Activated CD8-positive, alpha-beta T cell treated with anti-CD3 and anti-CD28 coated beads for 36 hours (primary cell): ENCODE measurements at regions not wholly inside any gene's neighbourhood (a gene's known extent, or its start where the extent isn't known, plus 50 kb on each side); places are given as distances from the start of the nearest gene placed in this dataset.

Source experiments
- ATAC-seq: fragments of 200-7000 bp; cut with Tn5 transposase; one replicate; pipeline ENCODE4 v1.10.0; 2021; ENCODE audit warnings: mild to moderate bottlenecking, moderate library complexity
- CTCF ChIA-PET: fragments of 350-600 bp; sonication (Branson Sonifier 250); formaldehyde crosslinking; loops from one replicate; lab custom pipeline; 2021; ENCODE audit warnings: antibody characterized with exemption; lab: Charles Lee
- POLR2A ChIA-PET: fragments of 350-600 bp; sonication (Branson Sonifier 250); formaldehyde crosslinking; loops from one replicate; lab custom pipeline; 2021; ENCODE audit warnings: antibody characterized with exemption; lab: Charles Lee
- DNase-seq: peaks from one replicate; pipeline ENCODE4 v3.0.0-alpha.2; 2020
- H3K27ac Mint-ChIP-seq: one replicate; pipeline ENCODE4 v1.8.0; 2021; ENCODE audit warnings: mild to moderate bottlenecking, mixed read lengths
- H3K27me3 Mint-ChIP-seq: one replicate; pipeline ENCODE4 v1.8.0; 2021; ENCODE audit warnings: mixed read lengths
- H3K36me3 Mint-ChIP-seq: one replicate; pipeline ENCODE4 v1.8.0; 2021; ENCODE audit warnings: low read depth, mixed read lengths
- H3K4me1 Mint-ChIP-seq: one replicate; pipeline ENCODE4 v1.8.0; 2021; ENCODE audit warnings: low read depth, mixed read lengths
- H3K4me3 Mint-ChIP-seq: one replicate; pipeline ENCODE4 v1.8.0; 2021; ENCODE audit warnings: mild to moderate bottlenecking, moderate library complexity, mixed read lengths
- H3K9me3 Mint-ChIP-seq: one replicate; pipeline ENCODE4 v1.8.0; 2021; ENCODE audit warnings: mixed read lengths
- intact Hi-C: fragments of 100-400 bp; cut with micrococcal nuclease; formaldehyde crosslinking; loops from one replicate; pipeline ENCODE4 v1.10.0; 2022
- TF ChIP-seq, protein P1 (sequence below): fragments of 200-600 bp; IDR thresholded peaks from one replicate; pipeline ENCODE4 v1.8.0; 2022; ENCODE audit warnings: antibody characterized with exemption, mild to moderate bottlenecking

DNA sequence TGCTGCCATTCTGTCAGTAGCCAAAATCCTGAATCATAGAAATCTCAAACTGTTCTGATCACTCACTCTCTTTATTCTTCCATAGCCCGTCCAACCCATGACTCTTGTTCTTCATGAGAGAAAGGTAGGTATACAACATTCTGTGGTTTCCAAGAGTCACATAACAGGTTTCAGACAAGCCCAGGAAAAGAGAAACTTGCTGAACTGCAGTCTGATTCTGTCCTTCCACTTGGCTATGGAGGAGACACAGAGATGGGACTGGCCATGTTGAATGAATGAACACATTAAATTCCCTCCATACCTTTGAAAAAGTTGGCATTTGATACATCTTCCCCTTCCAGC, 880.2 kb upstream of the CELF4 start:
- no peak for DNase-seq
- peaks cover 2% of the 10 kb centered on the region for H3K27me3 Mint-ChIP-seq
- CTCF ChIA-PET, result no interaction called here

DNA sequence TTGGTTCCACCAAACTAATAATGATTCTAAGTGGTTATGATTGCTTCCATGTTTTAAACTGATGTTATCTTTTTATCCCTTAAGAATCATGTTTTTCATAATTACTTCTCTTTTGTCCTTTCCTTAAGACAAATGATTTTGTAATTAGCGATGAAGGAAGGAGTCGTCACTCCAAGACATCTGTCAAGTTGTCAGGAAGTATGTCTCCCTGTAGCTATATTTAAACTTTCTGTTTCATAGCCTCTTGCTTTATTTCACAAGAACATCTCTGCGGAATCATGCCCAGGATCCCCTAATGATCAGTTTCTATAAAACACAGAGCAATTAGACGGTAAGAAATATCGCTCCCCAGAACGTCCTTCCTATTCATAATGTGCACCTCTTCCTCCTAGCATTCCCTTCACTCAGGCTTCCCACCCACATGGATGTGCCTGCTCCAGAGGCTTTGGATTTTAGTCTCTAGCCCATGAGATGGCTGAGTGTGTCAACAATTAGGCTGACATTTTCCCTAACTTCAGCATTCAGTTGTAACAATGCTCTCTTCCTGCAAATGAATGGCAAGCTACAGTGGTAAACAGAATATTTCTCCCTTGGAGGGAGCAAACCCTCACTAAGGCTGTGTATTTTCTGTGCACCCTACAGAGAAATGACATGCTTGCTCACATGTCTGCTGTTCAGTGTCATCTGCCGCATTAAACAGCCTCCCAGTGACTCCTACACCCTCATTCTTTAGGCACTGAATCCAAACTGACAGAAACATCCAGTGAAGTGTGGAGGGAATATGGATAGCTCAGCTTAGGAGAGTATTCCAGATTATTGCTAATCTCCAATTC, 879.6 kb upstream of the CELF4 start:
- CTCF ChIA-PET, result no interaction called here
- POLR2A ChIA-PET, result no interaction called here
- H3K27ac Mint-ChIP-seq, result no peak overlapping the region

More for the DNA sequence above, 880.2 kb upstream of the CELF4 start:
- Mint-ChIP-seq H3K4me3 (no peak overlapping the region), H3K27ac (no peak overlapping the region), H3K4me1 (no peaks in the 10 kb centered on the region), H3K9me3 (no peaks in the 10 kb centered on the region), H3K36me3 (no peaks in the 10 kb centered on the region)
- POLR2A ChIA-PET, result no interaction called here
- no peak for ATAC-seq
- TF ChIP-seq, protein P1, sequence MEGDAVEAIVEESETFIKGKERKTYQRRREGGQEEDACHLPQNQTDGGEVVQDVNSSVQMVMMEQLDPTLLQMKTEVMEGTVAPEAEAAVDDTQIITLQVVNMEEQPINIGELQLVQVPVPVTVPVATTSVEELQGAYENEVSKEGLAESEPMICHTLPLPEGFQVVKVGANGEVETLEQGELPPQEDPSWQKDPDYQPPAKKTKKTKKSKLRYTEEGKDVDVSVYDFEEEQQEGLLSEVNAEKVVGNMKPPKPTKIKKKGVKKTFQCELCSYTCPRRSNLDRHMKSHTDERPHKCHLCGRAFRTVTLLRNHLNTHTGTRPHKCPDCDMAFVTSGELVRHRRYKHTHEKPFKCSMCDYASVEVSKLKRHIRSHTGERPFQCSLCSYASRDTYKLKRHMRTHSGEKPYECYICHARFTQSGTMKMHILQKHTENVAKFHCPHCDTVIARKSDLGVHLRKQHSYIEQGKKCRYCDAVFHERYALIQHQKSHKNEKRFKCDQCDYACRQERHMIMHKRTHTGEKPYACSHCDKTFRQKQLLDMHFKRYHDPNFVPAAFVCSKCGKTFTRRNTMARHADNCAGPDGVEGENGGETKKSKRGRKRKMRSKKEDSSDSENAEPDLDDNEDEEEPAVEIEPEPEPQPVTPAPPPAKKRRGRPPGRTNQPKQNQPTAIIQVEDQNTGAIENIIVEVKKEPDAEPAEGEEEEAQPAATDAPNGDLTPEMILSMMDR, result no peak
- intact Hi-C loops, result no loop called here

DNA sequence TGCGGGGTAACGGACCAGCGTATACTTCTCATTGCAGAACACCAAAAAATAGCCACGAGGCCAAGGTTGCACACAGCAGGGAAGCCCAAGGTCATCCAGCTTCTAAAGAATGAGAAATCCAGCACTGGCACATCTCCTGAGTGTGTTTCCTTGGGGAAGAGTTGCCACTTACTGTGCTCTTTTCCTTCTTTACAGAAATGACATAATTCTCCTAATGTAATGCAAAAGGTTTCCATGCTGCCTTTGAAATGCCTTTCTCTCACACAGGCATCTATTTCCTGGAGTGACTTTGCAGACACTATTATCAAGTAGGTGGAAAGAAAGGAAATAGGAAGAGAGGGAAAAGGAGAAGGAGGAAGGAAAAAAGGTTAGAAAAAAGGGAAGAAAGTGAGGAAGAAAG, 862.1 kb upstream of the CELF4 start:
- no peaks in the 10 kb centered on the region for H3K27me3 Mint-ChIP-seq
- H3K9me3 Mint-ChIP-seq, result no peaks in the 10 kb centered on the region
- intact Hi-C loops, result no loop called here
- POLR2A ChIA-PET, result no interaction called here
- TF ChIP-seq, protein P1, result no peak
- no peak overlapping the region for H3K4me3 Mint-ChIP-seq
- no peak for ATAC-seq
- no peaks in the 10 kb centered on the region for H3K4me1 Mint-ChIP-seq
- H3K27ac Mint-ChIP-seq, result no peak overlapping the region
- no peaks in the 10 kb centered on the region for H3K36me3 Mint-ChIP-seq
- DNase-seq, result no peak
- CTCF ChIA-PET, result no interaction called here

More for the DNA sequence above, 879.6 kb upstream of the CELF4 start:
- no peaks in the 10 kb centered on the region for H3K4me1 Mint-ChIP-seq
- no peaks in the 10 kb centered on the region for H3K36me3 Mint-ChIP-seq
- no peaks in the 10 kb centered on the region for H3K9me3 Mint-ChIP-seq
- H3K27me3 Mint-ChIP-seq, result peaks cover 2% of the 10 kb centered on the region
- intact Hi-C loops, result no loop called here
- no peak for DNase-seq
- no peak overlapping the region for H3K4me3 Mint-ChIP-seq
- TF ChIP-seq, protein P1, result no peak
- no peak for ATAC-seq

DNA sequence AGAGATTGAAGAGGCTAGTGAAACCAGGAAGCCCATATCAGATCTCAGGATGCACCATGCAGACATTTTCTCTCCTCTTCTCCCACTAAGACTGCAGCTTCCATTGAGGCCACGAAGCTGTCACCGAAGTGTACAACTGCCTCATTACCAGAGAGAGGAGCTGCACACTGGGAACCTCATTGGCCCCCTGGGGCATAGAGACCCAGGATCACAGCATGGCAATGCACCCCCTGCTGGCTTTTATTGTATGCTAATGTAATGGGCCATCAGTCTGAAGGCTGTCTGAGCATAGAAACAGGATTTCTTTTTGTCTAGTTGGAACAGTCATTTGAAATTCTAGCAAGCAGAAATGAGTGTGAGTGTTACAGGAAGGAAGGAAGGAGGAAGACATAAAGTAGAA, 861.6 kb upstream of the CELF4 start:
- no peaks in the 10 kb centered on the region for H3K4me1 Mint-ChIP-seq
- ChIA-PET POLR2A (no interaction called here), CTCF (no interaction called here)
- intact Hi-C loops, result no loop called here
- H3K27me3 Mint-ChIP-seq, result no peaks in the 10 kb centered on the region
- DNase-seq (peak; percentile 2), ATAC-seq (no peak)
- H3K27ac Mint-ChIP-seq, result no peak overlapping the region
- H3K9me3 Mint-ChIP-seq, result no peaks in the 10 kb centered on the region
- H3K4me3 Mint-ChIP-seq, result no peak overlapping the region
- H3K36me3 Mint-ChIP-seq, result no peaks in the 10 kb centered on the region
- TF ChIP-seq, protein P1, result no peak

DNA sequence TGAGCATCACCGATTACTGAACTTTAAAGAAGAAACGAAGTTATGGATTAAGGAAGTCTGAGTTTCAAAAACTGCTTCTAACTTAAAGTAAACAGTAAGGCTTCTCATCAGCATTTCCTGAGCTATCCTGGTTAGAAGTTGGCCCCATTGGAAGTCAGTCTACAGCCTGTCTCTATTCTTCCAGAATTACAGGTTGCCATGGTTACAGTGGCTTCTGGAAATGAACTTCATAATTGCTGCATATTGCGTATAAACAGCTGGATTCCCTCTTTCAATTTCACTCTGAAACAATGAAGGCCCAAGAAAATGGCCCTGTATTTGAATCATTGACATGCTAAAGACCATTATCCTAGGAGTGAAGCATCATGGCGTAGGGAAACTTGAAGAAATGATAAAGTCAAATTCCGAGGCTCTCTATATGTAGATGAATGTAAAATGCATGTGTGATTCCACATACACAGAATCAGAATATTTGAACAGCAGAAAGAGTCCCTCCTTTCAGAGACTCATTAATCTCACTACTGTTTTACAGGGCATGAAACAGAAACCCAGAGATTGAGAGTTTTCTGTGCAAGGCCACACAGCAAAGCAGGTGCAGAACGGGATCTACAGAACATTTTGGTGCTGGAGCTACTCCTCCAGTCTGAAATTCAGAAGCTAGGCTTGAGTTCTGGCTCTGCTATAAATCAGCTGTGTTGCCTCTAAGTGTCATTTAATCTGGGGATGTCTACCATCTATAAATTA, 856.4 kb upstream of the CELF4 start:
- ATAC-seq, result no peak
- TF ChIP-seq, protein P1, result no peak
- intact Hi-C loops, result no loop called here
- Mint-ChIP-seq H3K27ac (no peak overlapping the region), H3K27me3 (no peaks in the 10 kb centered on the region), H3K4me3 (no peak overlapping the region), H3K36me3 (no peaks in the 10 kb centered on the region), H3K4me1 (no peaks in the 10 kb centered on the region), H3K9me3 (no peaks in the 10 kb centered on the region)
- no peak for DNase-seq
- POLR2A ChIA-PET, result no interaction called here
- CTCF ChIA-PET, result no interaction called here
